Stomach (tissue), 4 donors: ENCODE measurements at regions not wholly inside any gene's neighbourhood (a gene's known extent, or its start where the extent isn't known, plus 50 kb on each side); places are given as distances from the start of the nearest gene placed in this dataset.

Experiments used
- CTCF ChIP-seq, 7 experiments: fragments of 450-650 bp in 4 of 7; fragments of 200-600 bp in 3 of 7; sonication (generic) in 3 of 7; IDR thresholded peaks; one replicate each; pipeline ENCODE4 v1.5.1; 2016 to 2019; ENCODE audit warnings: antibody characterized with exemption in 7 of 7, control low read depth in 2 of 7, mild to moderate bottlenecking in 1 of 7
- EP300 ChIP-seq: sonication (generic); formaldehyde crosslinking; IDR thresholded peaks from one replicate; pipeline ENCODE4 v1.6.1; 2017; ENCODE audit warnings: antibody characterized with exemption
- POLR2A ChIP-seq, 4 donors: fragments of 450-650 bp; IDR thresholded peaks; one replicate each; pipeline ENCODE4 v1.6.1; 2016; ENCODE audit warnings: antibody characterized with exemption in 4 of 4, control low read depth in 2 of 4, mild to moderate bottlenecking in 1 of 4, moderate library complexity in 1 of 4
- POLR2AphosphoS5 ChIP-seq, 3 donors: sonication (generic); formaldehyde crosslinking; IDR thresholded peaks; one replicate each; pipeline ENCODE4 v1.6.1; 2016; ENCODE audit warnings: antibody characterized with exemption in 3 of 3

DNA sequence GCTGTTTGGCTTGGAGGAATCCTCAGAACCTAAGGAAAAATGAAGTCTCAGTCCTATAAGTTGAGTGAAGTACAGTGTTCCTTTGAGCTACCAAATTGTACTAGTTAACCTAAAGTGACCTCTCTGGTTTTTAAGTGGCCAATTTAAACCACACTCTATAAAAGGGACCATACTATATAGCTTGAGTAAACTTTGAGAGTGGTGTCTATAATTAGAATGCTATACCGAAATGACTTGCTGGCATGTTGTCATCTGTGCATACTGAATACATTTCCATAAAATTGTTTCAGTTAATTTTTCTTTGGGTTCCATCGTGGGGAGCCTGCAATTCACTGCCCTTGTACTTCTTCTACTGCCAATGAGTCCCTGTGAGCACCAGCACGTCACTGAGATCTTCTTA lies 151.1 kb downstream of the DKK1 start:
- TF ChIP-seq CTCF (IDR thresholded peaks at IDR 0.05) (no peak), POLR2A (IDR thresholded peaks at IDR 0.05) (no peak), POLR2AphosphoS5 (IDR thresholded peaks at IDR 0.05) (no peak), EP300 (no peak)
